ENCODE measurements at regions not wholly inside any gene's neighbourhood (a gene's known extent, or its start where the extent isn't known, plus 50 kb on each side); places are given as distances from the start of the nearest gene placed in this dataset.

- H3K4me1 ChIP-seq (replicated peaks in 1 of 4; ENCODE audit: control insufficient read depth in 3 of 4, insufficient read depth in 4 of 4, low read length in 3 of 4): peaks cover 0 to 3% (median 1%) of the 10 kb centered on the region in 4 experiments; a peak in 2 of 7 replicates
- H3K23ac ChIP-seq (ENCODE audit: insufficient read length): no peak overlapping the region
- H3K14ac ChIP-seq (ENCODE audit: insufficient read length): no peak overlapping the region
- FAIRE-seq (no peak), DNase-seq (ENCODE audit: low read depth in 1 of 2, low spot score in 2 of 2) (no peak)
- POLR2A ChIA-PET (ENCODE audit: partially characterized antibody): no interaction called here
- H4K8ac ChIP-seq (ENCODE audit: extremely low read depth, insufficient read depth, low read length): no peak overlapping the region
- WGBS, 2 experiments (ENCODE audit: extremely low coverage in 1 of 2, insufficient coverage in 1 of 2, insufficient read length in 1 of 2, insufficient replicate concordance in 2 of 2, low coverage in 1 of 2, low lambda C conversion rate in 2 of 2, missing lambda C conversion rate in 1 of 2): 66% methylated on average over 5 of the region's 5 CpGs; no CpG with 5 or more reads in 1 of the 2 experiments
- H2BK15ac ChIP-seq (ENCODE audit: low read length): no peak overlapping the region
- H3K18ac ChIP-seq (ENCODE audit: extremely low read depth, low read length): no peak overlapping the region
- H3K27me3 ChIP-seq (replicated peaks in 1 of 4; ENCODE audit: control insufficient read depth in 3 of 4, extremely low read depth in 1 of 4, insufficient read depth in 3 of 4, low read length in 3 of 4): no peaks in the 10 kb centered on the region
- H3K4me3 ChIP-seq (ENCODE audit: extremely low read depth in 1 of 4, insufficient read depth in 2 of 4, low read depth in 3 of 4, low read length in 4 of 4): no peak overlapping the region
- H3K36me3 ChIP-seq (ENCODE audit: control insufficient read depth in 2 of 4, insufficient read depth in 4 of 4, low read length in 3 of 4): no peaks in the 10 kb centered on the region
- H3K79me2 ChIP-seq (ENCODE audit: control insufficient read depth in 1 of 2, insufficient read depth in 2 of 2, low read length in 2 of 2): no peaks in the 10 kb centered on the region
- no peak overlapping the region for H3K56ac ChIP-seq (replicated peaks; ENCODE audit: insufficient read length, low read depth, low read length)
- no peak overlapping the region for H2AFZ ChIP-seq (ENCODE audit: low read length)
- H4K5ac ChIP-seq (ENCODE audit: insufficient read length, low read depth, low read length): no peak overlapping the region
- no peak overlapping the region for H2BK120ac ChIP-seq (replicated peaks; ENCODE audit: low read depth, low read length)
- no peak overlapping the region for H3K4ac ChIP-seq (replicated peaks; ENCODE audit: insufficient read length, low read depth, low read length)
- no peak overlapping the region for H3K27ac ChIP-seq (ENCODE audit: low read depth, low read length)
- H3K4me2 ChIP-seq (ENCODE audit: insufficient read depth in 1 of 2, low read depth in 2 of 2, low read length in 2 of 2): no peak overlapping the region
- H4K91ac ChIP-seq (replicated peaks; ENCODE audit: insufficient read length, low read length): no peak overlapping the region
- no peaks in the 10 kb centered on the region for H3K23me2 ChIP-seq (ENCODE audit: low read depth, low read length)
- no peak overlapping the region for H2AK5ac ChIP-seq (ENCODE audit: low read depth, low read length)
- no peak overlapping the region for H2BK12ac ChIP-seq (ENCODE audit: low read depth, low read length)
- H2BK5ac ChIP-seq (ENCODE audit: low read depth, low read length): no peak overlapping the region
- CTCF ChIA-PET (ENCODE audit: partially characterized antibody): no interaction called here
- no peaks in the 10 kb centered on the region for H3K9me3 ChIP-seq (ENCODE audit: insufficient read depth in 2 of 2, low read depth in 1 of 2, low read length in 1 of 2)
- no peaks in the 10 kb centered on the region for H4K20me1 ChIP-seq (replicated peaks in 1 of 2; ENCODE audit: control insufficient read depth in 1 of 2, insufficient read depth in 2 of 2, low read length in 2 of 2)
- no peak overlapping the region for H3K9ac ChIP-seq (replicated peaks in 1 of 4; ENCODE audit: extremely low read depth in 1 of 4, low read depth in 3 of 4, low read length in 3 of 4)
- no peak overlapping the region for H2BK20ac ChIP-seq (ENCODE audit: low read length)
- no peaks in the 10 kb centered on the region for H3K79me1 ChIP-seq (ENCODE audit: low read depth, low read length)
- TF ChIP-seq CEBPB (IDR thresholded peaks at IDR 0.05; ENCODE audit: low read depth, low read length): no peak
- TF ChIP-seq EGR1 (IDR thresholded peaks at IDR 0.05; ENCODE audit: borderline replicate concordance, low read depth, low read length): no peak
- TF ChIP-seq GABPA (IDR thresholded peaks at IDR 0.05; ENCODE audit: borderline replicate concordance, insufficient read depth, low read length): no peak
- TF ChIP-seq KDM5A (IDR thresholded peaks at IDR 0.05; ENCODE audit: low read length): no peak
- TF ChIP-seq NRF1 (IDR thresholded peaks at IDR 0.05; ENCODE audit: low read depth, low read length): no peak
- no peak for TF ChIP-seq NANOG (IDR thresholded peaks at IDR 0.05; ENCODE audit: insufficient read depth, low read depth, low read length, poor library complexity, severe bottlenecking)
- TF ChIP-seq SIN3A (conservative IDR thresholded peaks at IDR 0.05 in 1 of 2, IDR thresholded peaks at IDR 0.05 in 1 of 2; ENCODE audit: low read depth in 1 of 2, low read length in 2 of 2): no peak
- TF ChIP-seq CHD2 (IDR thresholded peaks at IDR 0.05; ENCODE audit: low read length): no peak
- TF ChIP-seq JUN (IDR thresholded peaks at IDR 0.05; ENCODE audit: low read depth, low read length): no peak
- TF ChIP-seq ATF3 (IDR thresholded peaks at IDR 0.05; ENCODE audit: insufficient read depth, low read depth, low read length): no peak
- TF ChIP-seq YY1 (IDR thresholded peaks at IDR 0.05; ENCODE audit: low read depth, low read length): no peak
- TF ChIP-seq ZNF274 (IDR thresholded peaks at IDR 0.05; ENCODE audit: borderline replicate concordance, extremely low read depth, low read length): no peak
- no peak for TF ChIP-seq BACH1 (IDR thresholded peaks at IDR 0.05; ENCODE audit: low read length)
Observed at GRCh38 chr13:105084931-105085330, 1450.5 kb downstream of the EFNB2 start.
